Neural cell (in vitro differentiated cells): ENCODE measurements at regions not wholly inside any gene's neighbourhood (a gene's known extent, or its start where the extent isn't known, plus 50 kb on each side); places are given as distances from the start of the nearest gene placed in this dataset.
"Not testable (repeated sequence)": the region's sequence is repeated elsewhere in the genome, so short reads cannot be mapped to it uniquely, and the experiment has no call there.

Source experiments
- H2AFZ ChIP-seq: fragments of 200-600, 300-800 bp; sonication (generic), shearing (Covaris generic); 2 replicates; pipeline ENCODE4 v1.6.0; 2014; ENCODE audit warnings: low read depth, mild to moderate bottlenecking, antibody characterized with exemption, low read length, moderate library complexity
- H3F3A ChIP-seq: fragments of 200-600 bp; shearing (Covaris generic); 2 replicates; pipeline ENCODE4 v1.6.1; 2016; ENCODE audit warnings: mild to moderate bottlenecking, moderate library complexity, mixed read lengths, antibody characterized with exemption, low read length; ENCODE audit not compliant: insufficient read depth, poor library complexity, severe bottlenecking
- H3K27ac ChIP-seq: fragments of 200-600, 300-800 bp; sonication (generic), shearing (Covaris generic); 2 replicates; pipeline ENCODE4 v1.5.1; 2014; ENCODE audit warnings: mild to moderate bottlenecking, low read length, moderate library complexity
- H3K27me3 ChIP-seq: fragments of 300-800, 200-600 bp; sonication (generic), shearing (Covaris generic); 2 replicates; pipeline ENCODE4 v1.6.0; 2014; ENCODE audit warnings: mild to moderate bottlenecking, low read depth, low read length, moderate library complexity; ENCODE audit not compliant: insufficient read depth
- H3K36me3 ChIP-seq: fragments of 300-800, 200-600 bp; sonication (generic), shearing (Covaris generic); 2 replicates; pipeline ENCODE4 v1.5.1; 2014; ENCODE audit warnings: mild to moderate bottlenecking, antibody characterized with exemption, low read length, moderate library complexity; ENCODE audit not compliant: insufficient read depth
- H3K4me2 ChIP-seq: fragments of 300-800, 200-600 bp; sonication (generic), shearing (Covaris generic); 2 replicates; pipeline ENCODE4 v1.6.0; 2014; ENCODE audit warnings: mild to moderate bottlenecking, low read length
- H3K4me3 ChIP-seq: fragments of 300-800, 200-600 bp; sonication (generic), shearing (Covaris generic); 2 replicates; pipeline ENCODE4 v1.5.1; 2014; ENCODE audit warnings: mild to moderate bottlenecking, low read length, moderate library complexity
- H3K79me2 ChIP-seq: fragments of 200-600 bp; shearing (Covaris generic); replicated peaks from 2 replicates; pipeline ENCODE4 v1.6.0; 2014; ENCODE audit warnings: mild to moderate bottlenecking, low read length, moderate library complexity; ENCODE audit not compliant: insufficient read depth
- H3K9ac ChIP-seq: fragments of 300-800, 200-600 bp; sonication (generic), shearing (Covaris generic); 2 replicates; pipeline ENCODE4 v1.6.1; 2016; ENCODE audit warnings: mild to moderate bottlenecking, low read length, mixed read lengths
- H3K9me2 ChIP-seq: fragments of 200-600 bp; shearing (Covaris generic); 2 replicates; pipeline ENCODE4 v1.6.1; 2016; ENCODE audit warnings: mild to moderate bottlenecking, low read length, mixed read lengths; ENCODE audit not compliant: insufficient read depth
- H3K9me3 ChIP-seq: fragments of 200-600, 300-800 bp; sonication (generic), shearing (Covaris generic); 2 replicates; pipeline ENCODE4 v1.6.1; 2016; ENCODE audit warnings: mild to moderate bottlenecking, mixed run types, low read length, moderate library complexity, mixed read lengths
- H4K20me1 ChIP-seq: fragments of 200-600 bp; shearing (Covaris generic); 2 replicates; pipeline ENCODE4 v1.6.1; 2016; ENCODE audit warnings: mild to moderate bottlenecking, mixed run types; ENCODE audit not compliant: insufficient read depth
- EP300 ChIP-seq: fragments of 450-650 bp; conservative IDR thresholded peaks from 2 replicates; pipeline ENCODE4 v1.6.1; 2014; ENCODE audit warnings: antibody characterized with exemption, mild to moderate bottlenecking, moderate library complexity; ENCODE audit not compliant: poor library complexity, severe bottlenecking
- MXI1 ChIP-seq: fragments of 450-650 bp; conservative IDR thresholded peaks from 2 replicates; pipeline ENCODE4 v1.6.1; 2014; ENCODE audit warnings: antibody characterized with exemption, mild to moderate bottlenecking; ENCODE audit not compliant: poor library complexity, severe bottlenecking
- POLR2AphosphoS5 ChIP-seq: IDR thresholded peaks from 2 replicates; pipeline ENCODE4 v1.6.1; 2012
- RAD21 ChIP-seq: fragments of 450-650 bp; conservative IDR thresholded peaks from 2 replicates; pipeline ENCODE4 v1.6.1; 2014; ENCODE audit warnings: antibody characterized with exemption, mild to moderate bottlenecking, moderate library complexity
- SMC3 ChIP-seq: fragments of 450-650 bp; conservative IDR thresholded peaks from 2 replicates; pipeline ENCODE4 v1.6.1; 2014; ENCODE audit warnings: antibody characterized with exemption, mild to moderate bottlenecking, moderate library complexity; ENCODE audit not compliant: poor library complexity
- TAF1 ChIP-seq: IDR thresholded peaks from 2 replicates; pipeline ENCODE4 v1.6.1; 2012; ENCODE audit warnings: low read depth
- TF ChIP-seq, protein P1 (sequence below): fragments of 450-650 bp; IDR thresholded peaks from 2 replicates; pipeline ENCODE4 v1.5.1; 2014; ENCODE audit warnings: antibody characterized with exemption, mild to moderate bottlenecking, moderate library complexity; ENCODE audit not compliant: poor library complexity, severe bottlenecking
- TF ChIP-seq, protein P2 (sequence below): IDR thresholded peaks from 2 replicates; pipeline ENCODE4 v1.6.1; 2012; ENCODE audit warnings: borderline replicate concordance

DNA sequence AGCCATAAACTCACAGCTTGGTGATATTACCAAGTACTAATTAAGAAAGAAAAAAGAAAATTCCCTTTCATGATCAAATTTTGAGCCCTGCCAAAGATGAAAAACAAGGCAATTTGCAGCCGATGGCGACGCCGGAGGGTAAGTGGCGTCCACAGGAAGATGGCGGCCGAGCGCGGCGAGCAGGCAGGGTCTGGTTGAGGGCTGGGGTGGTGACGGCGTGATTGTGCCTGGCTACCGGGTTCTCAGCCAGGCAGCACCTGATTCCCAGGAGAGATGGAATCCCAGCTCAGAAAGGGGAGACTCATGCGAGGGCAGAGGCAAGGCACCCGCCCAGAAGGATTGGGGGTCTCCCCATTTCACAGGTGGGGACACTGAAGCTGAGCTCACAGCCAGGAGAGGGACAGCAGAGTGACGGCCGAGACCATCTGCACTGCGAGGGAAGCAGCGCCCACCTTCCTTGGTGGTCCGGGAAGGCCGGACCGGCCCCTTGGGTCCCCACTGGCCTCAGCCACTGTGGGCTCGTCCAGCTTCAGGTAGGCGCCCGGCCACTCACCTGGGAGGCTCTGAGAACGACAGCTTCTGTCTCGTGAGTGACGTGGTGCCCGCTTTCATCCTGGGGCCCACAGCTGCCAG is 145.8 kb downstream of the IGLL1 start:
- not testable (repeated sequence) for H3K9me2 ChIP-seq, H3K27me3 ChIP-seq, H3K79me2 ChIP-seq, H3K27ac ChIP-seq, H3F3A ChIP-seq, H3K36me3 ChIP-seq, H3K9ac ChIP-seq, H2AFZ ChIP-seq, H4K20me1 ChIP-seq, H3K9me3 ChIP-seq, H3K4me2 ChIP-seq, H3K4me3 ChIP-seq

GRCh38 chr22:23433127-23434005 is 146.7 kb downstream of the IGLL1 start:
- TF ChIP-seq, protein P1, sequence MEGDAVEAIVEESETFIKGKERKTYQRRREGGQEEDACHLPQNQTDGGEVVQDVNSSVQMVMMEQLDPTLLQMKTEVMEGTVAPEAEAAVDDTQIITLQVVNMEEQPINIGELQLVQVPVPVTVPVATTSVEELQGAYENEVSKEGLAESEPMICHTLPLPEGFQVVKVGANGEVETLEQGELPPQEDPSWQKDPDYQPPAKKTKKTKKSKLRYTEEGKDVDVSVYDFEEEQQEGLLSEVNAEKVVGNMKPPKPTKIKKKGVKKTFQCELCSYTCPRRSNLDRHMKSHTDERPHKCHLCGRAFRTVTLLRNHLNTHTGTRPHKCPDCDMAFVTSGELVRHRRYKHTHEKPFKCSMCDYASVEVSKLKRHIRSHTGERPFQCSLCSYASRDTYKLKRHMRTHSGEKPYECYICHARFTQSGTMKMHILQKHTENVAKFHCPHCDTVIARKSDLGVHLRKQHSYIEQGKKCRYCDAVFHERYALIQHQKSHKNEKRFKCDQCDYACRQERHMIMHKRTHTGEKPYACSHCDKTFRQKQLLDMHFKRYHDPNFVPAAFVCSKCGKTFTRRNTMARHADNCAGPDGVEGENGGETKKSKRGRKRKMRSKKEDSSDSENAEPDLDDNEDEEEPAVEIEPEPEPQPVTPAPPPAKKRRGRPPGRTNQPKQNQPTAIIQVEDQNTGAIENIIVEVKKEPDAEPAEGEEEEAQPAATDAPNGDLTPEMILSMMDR = peak; percentile 43
- not testable (repeated sequence) for H3K36me3 ChIP-seq, H3K9me3 ChIP-seq, H3K4me3 ChIP-seq, H3K4me2 ChIP-seq, H3K79me2 ChIP-seq, H3K9ac ChIP-seq, H2AFZ ChIP-seq, H4K20me1 ChIP-seq, H3F3A ChIP-seq, H3K9me2 ChIP-seq, H3K27me3 ChIP-seq, H3K27ac ChIP-seq

DNA sequence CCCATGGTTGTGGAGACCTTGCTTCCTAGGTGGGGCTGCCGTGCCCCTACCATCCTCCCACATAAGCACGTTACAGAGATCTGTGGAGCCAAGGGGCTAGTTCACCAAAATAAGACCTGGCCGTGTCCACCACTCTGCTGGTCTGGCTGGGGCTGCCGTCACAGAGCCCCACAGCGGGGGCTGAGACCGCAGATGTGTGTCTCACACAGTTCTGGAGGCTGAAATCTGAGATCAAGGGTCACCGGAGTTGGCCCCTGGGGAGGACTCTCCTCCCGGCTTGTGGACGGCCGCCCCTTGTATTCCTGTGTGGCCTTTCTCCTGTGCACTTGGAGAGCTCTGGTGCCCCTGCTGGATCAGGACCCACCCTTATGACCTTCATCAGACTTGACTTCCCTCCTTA is 147.4 kb downstream of the IGLL1 start:
- not testable (repeated sequence) for H2AFZ ChIP-seq, H3K27me3 ChIP-seq, H3K36me3 ChIP-seq, H3K4me2 ChIP-seq, H3K4me3 ChIP-seq, H3K79me2 ChIP-seq, H3K9me3 ChIP-seq, H4K20me1 ChIP-seq, H3K9ac ChIP-seq, H3F3A ChIP-seq, H3K9me2 ChIP-seq, H3K27ac ChIP-seq

DNA sequence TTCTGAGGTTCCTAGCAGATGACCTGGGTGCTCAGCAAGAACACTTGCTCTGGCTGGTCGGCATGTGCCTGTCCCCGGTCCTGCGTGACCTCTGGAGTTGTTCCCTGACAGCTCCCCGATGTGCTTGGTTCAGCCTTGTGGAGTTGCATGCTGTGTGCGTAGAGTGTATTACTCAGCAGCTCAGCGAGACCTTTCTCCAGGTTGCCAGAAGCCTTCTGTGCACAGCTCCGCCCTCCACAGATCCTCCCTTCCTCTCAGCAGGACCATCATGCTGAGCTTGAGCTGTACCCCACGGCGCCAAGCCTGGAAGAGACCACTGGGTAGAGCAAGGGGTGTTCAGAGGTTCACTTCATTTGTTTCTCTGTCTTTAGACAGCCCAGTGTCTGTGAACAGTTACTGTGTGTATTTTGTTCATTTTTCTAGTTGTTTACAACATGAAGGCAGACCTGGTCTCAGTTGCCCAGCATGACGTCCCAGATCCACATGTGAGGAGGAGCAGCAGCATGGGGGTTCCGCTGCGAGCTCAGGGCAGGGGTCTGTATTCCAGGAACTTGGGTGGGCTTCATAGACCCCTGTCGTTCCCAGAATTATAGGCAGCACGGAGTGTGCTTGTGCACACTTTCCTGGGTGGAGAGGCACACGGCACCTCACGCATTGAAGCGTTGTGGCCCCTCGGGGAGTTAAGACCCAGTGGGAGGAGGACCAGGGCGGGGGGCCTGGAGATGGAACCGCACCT is 148.6 kb downstream of the IGLL1 start:
- Histone ChIP-seq H3K79me2 (no peaks in the 10 kb centered on the region), H3K27me3 (no peaks in the 10 kb centered on the region), H3K9me3 (no peaks in the 10 kb centered on the region), H3K27ac (no peak overlapping the region), H3K4me3 (no peak overlapping the region), H3K4me2 (no peak overlapping the region), H3K36me3 (no peaks in the 10 kb centered on the region), H2AFZ (no peak overlapping the region), H3F3A (no peaks in the 10 kb centered on the region), H4K20me1 (no peaks in the 10 kb centered on the region), H3K9ac (no peak overlapping the region), H3K9me2 (no peaks in the 10 kb centered on the region)
- TF ChIP-seq EP300 = no peak
- no peak for TF ChIP-seq TAF1
- TF ChIP-seq, protein P1 = no peak
- no peak for TF ChIP-seq RAD21
- no peak for TF ChIP-seq SMC3
- TF ChIP-seq MXI1 = no peak
- TF ChIP-seq, protein P2, sequence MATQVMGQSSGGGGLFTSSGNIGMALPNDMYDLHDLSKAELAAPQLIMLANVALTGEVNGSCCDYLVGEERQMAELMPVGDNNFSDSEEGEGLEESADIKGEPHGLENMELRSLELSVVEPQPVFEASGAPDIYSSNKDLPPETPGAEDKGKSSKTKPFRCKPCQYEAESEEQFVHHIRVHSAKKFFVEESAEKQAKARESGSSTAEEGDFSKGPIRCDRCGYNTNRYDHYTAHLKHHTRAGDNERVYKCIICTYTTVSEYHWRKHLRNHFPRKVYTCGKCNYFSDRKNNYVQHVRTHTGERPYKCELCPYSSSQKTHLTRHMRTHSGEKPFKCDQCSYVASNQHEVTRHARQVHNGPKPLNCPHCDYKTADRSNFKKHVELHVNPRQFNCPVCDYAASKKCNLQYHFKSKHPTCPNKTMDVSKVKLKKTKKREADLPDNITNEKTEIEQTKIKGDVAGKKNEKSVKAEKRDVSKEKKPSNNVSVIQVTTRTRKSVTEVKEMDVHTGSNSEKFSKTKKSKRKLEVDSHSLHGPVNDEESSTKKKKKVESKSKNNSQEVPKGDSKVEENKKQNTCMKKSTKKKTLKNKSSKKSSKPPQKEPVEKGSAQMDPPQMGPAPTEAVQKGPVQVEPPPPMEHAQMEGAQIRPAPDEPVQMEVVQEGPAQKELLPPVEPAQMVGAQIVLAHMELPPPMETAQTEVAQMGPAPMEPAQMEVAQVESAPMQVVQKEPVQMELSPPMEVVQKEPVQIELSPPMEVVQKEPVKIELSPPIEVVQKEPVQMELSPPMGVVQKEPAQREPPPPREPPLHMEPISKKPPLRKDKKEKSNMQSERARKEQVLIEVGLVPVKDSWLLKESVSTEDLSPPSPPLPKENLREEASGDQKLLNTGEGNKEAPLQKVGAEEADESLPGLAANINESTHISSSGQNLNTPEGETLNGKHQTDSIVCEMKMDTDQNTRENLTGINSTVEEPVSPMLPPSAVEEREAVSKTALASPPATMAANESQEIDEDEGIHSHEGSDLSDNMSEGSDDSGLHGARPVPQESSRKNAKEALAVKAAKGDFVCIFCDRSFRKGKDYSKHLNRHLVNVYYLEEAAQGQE = no peak
- no peak for TF ChIP-seq POLR2AphosphoS5
